Lower leg skin (tissue), 3 donors: ENCODE measurements at regions not wholly inside any gene's neighbourhood (a gene's known extent, or its start where the extent isn't known, plus 50 kb on each side); places are given as distances from the start of the nearest gene placed in this dataset.

Experiments
- POLR2A ChIP-seq, 2 donors: fragments of 450-650 bp; IDR thresholded peaks; one replicate each; pipeline ENCODE4 v1.6.1; 2016 to 2017; ENCODE audit warnings: antibody characterized with exemption in 2 of 2, mild to moderate bottlenecking in 1 of 2, moderate library complexity in 1 of 2
- TF ChIP-seq, protein P1 (sequence below), 3 donors: fragments of 450-650 bp; IDR thresholded peaks; one replicate each; pipeline ENCODE4 v1.5.1; 2016; ENCODE audit warnings: antibody characterized with exemption in 3 of 3, mild to moderate bottlenecking in 3 of 3, moderate library complexity in 2 of 3

DNA sequence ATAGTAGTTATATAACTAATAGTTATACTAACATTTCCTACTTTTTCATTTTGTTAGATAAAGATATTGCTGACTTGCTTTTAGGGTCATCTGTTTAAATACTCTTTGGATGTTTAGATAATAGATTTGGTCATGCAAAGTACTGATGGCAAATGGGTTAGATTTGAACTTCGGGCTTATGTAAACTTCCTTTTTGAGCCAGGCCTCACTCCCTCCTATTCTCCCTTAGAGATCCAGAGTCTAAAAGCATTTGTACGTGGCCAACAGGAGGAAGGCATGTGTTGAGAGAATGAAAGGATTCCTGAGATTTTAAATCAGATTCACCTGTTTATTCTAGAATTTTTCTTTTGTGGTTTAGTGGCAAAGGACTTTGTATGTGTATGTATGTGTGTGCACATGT lies 106.4 kb upstream of the GBE1 start:
- TF ChIP-seq, protein P1, sequence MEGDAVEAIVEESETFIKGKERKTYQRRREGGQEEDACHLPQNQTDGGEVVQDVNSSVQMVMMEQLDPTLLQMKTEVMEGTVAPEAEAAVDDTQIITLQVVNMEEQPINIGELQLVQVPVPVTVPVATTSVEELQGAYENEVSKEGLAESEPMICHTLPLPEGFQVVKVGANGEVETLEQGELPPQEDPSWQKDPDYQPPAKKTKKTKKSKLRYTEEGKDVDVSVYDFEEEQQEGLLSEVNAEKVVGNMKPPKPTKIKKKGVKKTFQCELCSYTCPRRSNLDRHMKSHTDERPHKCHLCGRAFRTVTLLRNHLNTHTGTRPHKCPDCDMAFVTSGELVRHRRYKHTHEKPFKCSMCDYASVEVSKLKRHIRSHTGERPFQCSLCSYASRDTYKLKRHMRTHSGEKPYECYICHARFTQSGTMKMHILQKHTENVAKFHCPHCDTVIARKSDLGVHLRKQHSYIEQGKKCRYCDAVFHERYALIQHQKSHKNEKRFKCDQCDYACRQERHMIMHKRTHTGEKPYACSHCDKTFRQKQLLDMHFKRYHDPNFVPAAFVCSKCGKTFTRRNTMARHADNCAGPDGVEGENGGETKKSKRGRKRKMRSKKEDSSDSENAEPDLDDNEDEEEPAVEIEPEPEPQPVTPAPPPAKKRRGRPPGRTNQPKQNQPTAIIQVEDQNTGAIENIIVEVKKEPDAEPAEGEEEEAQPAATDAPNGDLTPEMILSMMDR (IDR thresholded peaks at IDR 0.05): no peak
- no peak for TF ChIP-seq POLR2A (IDR thresholded peaks at IDR 0.05)
